HepG2 (cell line): ENCODE measurements at regions not wholly inside any gene's neighbourhood (a gene's known extent, or its start where the extent isn't known, plus 50 kb on each side); places are given as distances from the start of the nearest gene placed in this dataset.

Experiments
- ATAC-seq: fragments of 200-7000 bp; cut with Tn5 transposase; 3 replicates; pipeline ENCODE4 v1.9.1; 2020; ENCODE audit warnings: mild to moderate bottlenecking, moderate library complexity
- BruUV-seq: library from RNA; stranded (reverse); fragments of 400-500 nt; replicated peaks from 2 replicates; lab custom pipeline; 2021; lab: Mats Ljungman, UMichigan
- CTCF ChIA-PET: fragments of 300-600 bp; formaldehyde crosslinking; extraction: SDS; loops from one replicate; lab custom pipeline; 2021; ENCODE audit warnings: low total read pairs, inconsistent platforms, low intra/inter-chr PET ratio; lab: Yijun Ruan, JAX
- POLR2A ChIA-PET: fragments of 350-600 bp; sonication (Branson Sonifier 250); formaldehyde crosslinking; loops from one replicate; lab custom pipeline; 2020; ENCODE audit warnings: antibody characterized with exemption, inconsistent platforms; lab: Yijun Ruan, JAX
- DNase-seq: peaks from one replicate; pipeline ENCODE4 v3.0.0-alpha.2; 2015; ENCODE audit warnings: low spot score
- FAIRE-seq: peaks from 3 replicates; lab custom pipeline; 2011; peaks lifted over from hg19 to GRCh38; lab: Jason Lieb, UNC
- H2AFZ ChIP-seq: one replicate; pipeline ENCODE4 v1.6.1; 2011; ENCODE audit warnings: low read length, inconsistent platforms
- H3K27ac ChIP-seq: fragments of 300-600 bp; 3 replicates; pipeline ENCODE4 v1.8.0; 2011; ENCODE audit warnings: mixed run types, mild to moderate bottlenecking, mixed read lengths, low read length, inconsistent platforms; ENCODE audit not compliant: insufficient read depth; ENCODE audit errors: extremely low read length
- H3K27me3 ChIP-seq, 2 experiments: fragments of 200-600 bp in 1 of 2; 2 replicates in 1 of 2; 3 replicates in 1 of 2; pipeline versions ENCODE4 v1.6.0 to v1.8.0; 2011; ENCODE audit warnings: low read length in 2 of 2, mild to moderate bottlenecking in 2 of 2, moderate library complexity in 2 of 2, inconsistent platforms in 1 of 2; ENCODE audit not compliant: insufficient read depth in 2 of 2, control insufficient read depth in 1 of 2
- H3K36me3 ChIP-seq, 2 experiments: fragments of 200-600 bp in 1 of 2; replicated peaks in 1 of 2; 2 replicates in 1 of 2; 3 replicates in 1 of 2; pipeline versions ENCODE4 v1.5.1 to v1.8.0; 2011; ENCODE audit warnings: low read length in 2 of 2, inconsistent platforms in 1 of 2; ENCODE audit not compliant: insufficient read depth in 2 of 2, control insufficient read depth in 1 of 2
- H3K4me1 ChIP-seq: 2 replicates; pipeline ENCODE4 v1.5.1; 2012; ENCODE audit warnings: low read length, inconsistent platforms; ENCODE audit not compliant: insufficient read depth
- H3K4me2 ChIP-seq: 2 replicates; pipeline ENCODE4 v1.6.0; 2011; ENCODE audit warnings: low read depth, low read length, inconsistent platforms
- H3K4me3 ChIP-seq, 3 experiments: fragments of 200-600 bp in 1 of 3; sonication (generic), shearing (Covaris generic) in 1 of 3; replicated peaks in 1 of 3; 2 replicates each; pipeline ENCODE4 v1.5.1; 2011 to 2016; ENCODE audit warnings: low read length in 3 of 3, inconsistent platforms in 2 of 3, low read depth in 2 of 3, mild to moderate bottlenecking in 2 of 3, control low read depth in 1 of 3, mixed read lengths in 1 of 3; ENCODE audit not compliant: insufficient read depth in 1 of 3
- H3K79me2 ChIP-seq: one replicate; pipeline ENCODE4 v1.6.1; 2011; ENCODE audit warnings: low read length, inconsistent platforms; ENCODE audit not compliant: insufficient read depth
- H3K9ac ChIP-seq: 2 replicates; pipeline ENCODE4 v1.6.0; 2011; ENCODE audit warnings: mild to moderate bottlenecking, low read depth, low read length, inconsistent platforms; ENCODE audit not compliant: insufficient read depth
- H3K9me3 ChIP-seq: 2 replicates; pipeline ENCODE4 v1.5.1; 2012; ENCODE audit warnings: mild to moderate bottlenecking, low read length
- H4K20me1 ChIP-seq: 2 replicates; pipeline ENCODE4 v1.6.0; 2011; ENCODE audit warnings: inconsistent platforms, mild to moderate bottlenecking, low read length, moderate library complexity; ENCODE audit not compliant: insufficient read depth
- AHR ChIP-seq: IDR thresholded peaks from 2 replicates; pipeline ENCODE4 v1.6.1; 2018; ENCODE audit warnings: missing genetic modification reagents, missing compliant biosample characterization
- CBX2 ChIP-seq, 2 experiments: fragments of 200-600 bp in 1 of 2; sonication (generic); formaldehyde crosslinking in 1 of 2; IDR thresholded peaks; 2 replicates each; pipeline versions ENCODE4 v1.7.0 to v1.8.1; 2018 to 2022; ENCODE audit warnings: low read depth in 2 of 2, low read length in 1 of 2, mild to moderate bottlenecking in 1 of 2, missing genetic modification reagents in 1 of 2
- SRSF4 ChIP-seq: fragments of 200-400 bp; formaldehyde crosslinking; IDR thresholded peaks from one replicate; pipeline ENCODE4 v1.6.1; 2018; ENCODE audit warnings: mild to moderate bottlenecking, low read depth, low read length, moderate library complexity; ENCODE audit not compliant: poor library complexity, severe bottlenecking
- ZNF501 ChIP-seq: sonication (generic); formaldehyde crosslinking; IDR thresholded peaks from 2 replicates; pipeline ENCODE4 v1.5.1; 2020; ENCODE audit warnings: mild to moderate bottlenecking, moderate library complexity, missing genetic modification reagents
- ZNF552 ChIP-seq: sonication (generic); formaldehyde crosslinking; IDR thresholded peaks from 2 replicates; pipeline ENCODE4 v1.9.0; 2022; ENCODE audit warnings: missing genetic modification reagents, mild to moderate bottlenecking, borderline replicate concordance
- ZNF609 ChIP-seq: sonication (generic); formaldehyde crosslinking; IDR thresholded peaks from 2 replicates; pipeline ENCODE4 v1.4.0; 2020; ENCODE audit warnings: mild to moderate bottlenecking, missing genetic modification reagents, borderline replicate concordance
- ZNF660 ChIP-seq: sonication (generic); formaldehyde crosslinking; IDR thresholded peaks from 2 replicates; pipeline ENCODE4 v1.5.1; 2020; ENCODE audit warnings: mild to moderate bottlenecking, low read depth, missing genetic modification reagents, borderline replicate concordance
- WGBS: methylation state at CpG from one replicate; pipeline ENCODE4 v1.1.6; 2017; ENCODE audit warnings: low lambda C conversion rate; 5-methylcytosine and 5-hydroxymethylcytosine counted together
- in situ Hi-C: cut with HindIII; loops from 2 replicates; pipeline ENCODE4 v1.10.0; 2017; ENCODE audit warnings: low pct_unique_long_range_greater_than_20kb; ENCODE audit not compliant: extremely low pct_ligation_motif_present
- intact Hi-C: fragments of 100-400 bp; cut with micrococcal nuclease; formaldehyde crosslinking; loops from one replicate; pipeline ENCODE4 v1.10.0; 2022; ENCODE audit not compliant: unreplicated experiment
- TF ChIP-seq, protein P1 (sequence below): sonication (generic); formaldehyde crosslinking; IDR thresholded peaks from 2 replicates; pipeline ENCODE4 v1.4.0; 2020; ENCODE audit warnings: mild to moderate bottlenecking, missing genetic modification reagents
- TF ChIP-seq, protein P2 (sequence below): sonication (generic); formaldehyde crosslinking; IDR thresholded peaks from 2 replicates; pipeline ENCODE4 v1.4.0; 2020; ENCODE audit warnings: mild to moderate bottlenecking, missing genetic modification reagents
- TF ChIP-seq, protein P3 (sequence below): sonication (generic); formaldehyde crosslinking; IDR thresholded peaks from 2 replicates; pipeline ENCODE4 v1.5.1; 2020; ENCODE audit warnings: missing genetic modification reagents, mild to moderate bottlenecking, borderline replicate concordance

- Histone ChIP-seq H3K4me1 (no peaks in the 10 kb centered on the region), H4K20me1 (no peaks in the 10 kb centered on the region), H3K4me2 (no peak overlapping the region), H3K9me3 (no peaks in the 10 kb centered on the region), H3K27ac (no peak overlapping the region), H3K36me3 (no peaks in the 10 kb centered on the region), H2AFZ (no peak overlapping the region), H3K79me2 (no peaks in the 10 kb centered on the region), H3K27me3 (no peaks in the 10 kb centered on the region; a peak in 1 of 5 replicates), H3K9ac (no peak overlapping the region), H3K4me3 (no peak overlapping the region)
- ChIA-PET CTCF (no interaction called here), POLR2A (no interaction called here)
- intact Hi-C loops (no loop called here), in situ Hi-C loops (no loop called here)
- ATAC-seq (no peak), DNase-seq (no peak), FAIRE-seq (no peak)
- TF ChIP-seq AHR (CRISPR knock-in tag) (no peak), ZNF552 (CRISPR knock-in tag) (no peak), ZNF501 (CRISPR knock-in tag) (no peak), SRSF4 (no peak), ZNF660 (no peak), CBX2 (IDR thresholded peaks at IDR 0.05; ENCODE audit: low read depth, low read length) (no peak), CBX2 (CRISPR knock-in tag; IDR thresholded peaks at IDR 0.05; ENCODE audit: low read depth) (no peak), ZNF609 (CRISPR knock-in tag) (no peak)
- TF ChIP-seq, protein P1, sequence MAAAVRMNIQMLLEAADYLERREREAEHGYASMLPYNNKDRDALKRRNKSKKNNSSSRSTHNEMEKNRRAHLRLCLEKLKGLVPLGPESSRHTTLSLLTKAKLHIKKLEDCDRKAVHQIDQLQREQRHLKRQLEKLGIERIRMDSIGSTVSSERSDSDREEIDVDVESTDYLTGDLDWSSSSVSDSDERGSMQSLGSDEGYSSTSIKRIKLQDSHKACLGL, result no peak
- TF ChIP-seq, protein P2, sequence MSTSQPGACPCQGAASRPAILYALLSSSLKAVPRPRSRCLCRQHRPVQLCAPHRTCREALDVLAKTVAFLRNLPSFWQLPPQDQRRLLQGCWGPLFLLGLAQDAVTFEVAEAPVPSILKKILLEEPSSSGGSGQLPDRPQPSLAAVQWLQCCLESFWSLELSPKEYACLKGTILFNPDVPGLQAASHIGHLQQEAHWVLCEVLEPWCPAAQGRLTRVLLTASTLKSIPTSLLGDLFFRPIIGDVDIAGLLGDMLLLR (CRISPR knock-in tag), result no peak
- TF ChIP-seq, protein P3, sequence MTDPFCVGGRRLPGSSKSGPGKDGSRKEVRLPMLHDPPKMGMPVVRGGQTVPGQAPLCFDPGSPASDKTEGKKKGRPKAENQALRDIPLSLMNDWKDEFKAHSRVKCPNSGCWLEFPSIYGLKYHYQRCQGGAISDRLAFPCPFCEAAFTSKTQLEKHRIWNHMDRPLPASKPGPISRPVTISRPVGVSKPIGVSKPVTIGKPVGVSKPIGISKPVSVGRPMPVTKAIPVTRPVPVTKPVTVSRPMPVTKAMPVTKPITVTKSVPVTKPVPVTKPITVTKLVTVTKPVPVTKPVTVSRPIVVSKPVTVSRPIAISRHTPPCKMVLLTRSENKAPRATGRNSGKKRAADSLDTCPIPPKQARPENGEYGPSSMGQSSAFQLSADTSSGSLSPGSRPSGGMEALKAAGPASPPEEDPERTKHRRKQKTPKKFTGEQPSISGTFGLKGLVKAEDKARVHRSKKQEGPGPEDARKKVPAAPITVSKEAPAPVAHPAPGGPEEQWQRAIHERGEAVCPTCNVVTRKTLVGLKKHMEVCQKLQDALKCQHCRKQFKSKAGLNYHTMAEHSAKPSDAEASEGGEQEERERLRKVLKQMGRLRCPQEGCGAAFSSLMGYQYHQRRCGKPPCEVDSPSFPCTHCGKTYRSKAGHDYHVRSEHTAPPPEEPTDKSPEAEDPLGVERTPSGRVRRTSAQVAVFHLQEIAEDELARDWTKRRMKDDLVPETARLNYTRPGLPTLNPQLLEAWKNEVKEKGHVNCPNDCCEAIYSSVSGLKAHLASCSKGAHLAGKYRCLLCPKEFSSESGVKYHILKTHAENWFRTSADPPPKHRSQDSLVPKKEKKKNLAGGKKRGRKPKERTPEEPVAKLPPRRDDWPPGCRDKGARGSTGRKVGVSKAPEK (CRISPR knock-in tag), result no peak
- 4% methylated on average over 4 of the region's 4 CpGs for WGBS
- BruUV-seq, result no TSS peak
These were observed 131.1 kb upstream of the ROBO1 start for GRCh38 chr3:79898907-79899306.
